ENCODE measurements at regions not wholly inside any gene's neighbourhood (a gene's known extent, or its start where the extent isn't known, plus 50 kb on each side); places are given as distances from the start of the nearest gene placed in this dataset.

- H3K9me3 ChIP-seq, result no peaks in the 10 kb centered on the region
- no peaks in the 10 kb centered on the region for H3K4me1 ChIP-seq
- TF ChIP-seq CTCF (IDR thresholded peaks at IDR 0.05), result no peak
- no peaks in the 10 kb centered on the region for H3K36me3 ChIP-seq
- no peaks in the 10 kb centered on the region for H3K27me3 ChIP-seq
- intact Hi-C loops (cut with DNase I; ENCODE audit: low total_unique reads), result no loop called here
- no peak overlapping the region for H3K27ac ChIP-seq
- no peak for DNase-seq
- no peak overlapping the region for H3K4me3 ChIP-seq
These were observed 161.7 kb upstream of the RAP2B start for GRCh38 chr3:153000325-153000724.

DNA sequence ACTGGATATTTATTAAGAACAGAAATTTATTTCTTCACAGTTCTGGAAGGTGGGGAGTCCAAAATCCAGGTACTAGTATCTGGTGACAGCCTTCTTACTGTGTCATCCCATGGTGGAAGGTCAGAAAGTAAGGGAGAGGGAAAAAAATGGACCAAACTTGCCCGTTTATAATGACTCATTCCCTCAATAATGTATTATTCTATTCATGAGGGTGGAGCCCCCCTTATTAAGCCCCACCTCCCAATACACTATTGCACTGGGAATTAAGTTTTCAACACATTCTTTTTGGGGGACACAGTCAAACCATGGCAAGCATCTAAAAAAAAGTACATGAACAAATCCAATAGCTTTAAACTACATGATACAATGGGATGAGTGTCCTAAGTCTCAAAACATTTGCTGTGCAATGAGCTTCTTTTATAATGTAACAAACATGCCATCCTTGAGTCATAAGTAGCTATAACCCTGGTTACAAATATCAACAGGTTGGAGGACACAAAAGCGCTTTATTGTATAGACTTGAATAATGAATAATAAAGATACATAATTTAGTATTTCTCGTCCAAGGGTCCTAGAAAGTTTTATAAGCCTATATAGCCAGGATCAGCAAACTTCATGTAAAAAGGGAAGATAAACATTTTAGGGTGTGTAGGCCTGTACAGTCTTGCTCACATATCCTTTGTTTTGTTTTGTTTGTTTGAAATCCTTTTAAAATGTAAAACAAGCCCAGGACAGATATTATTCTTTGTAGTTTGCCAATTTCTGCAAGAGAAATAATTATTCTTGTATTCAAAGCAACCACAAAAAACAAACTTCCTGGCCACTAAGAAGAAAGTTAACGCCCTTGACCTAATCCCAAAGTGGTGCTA is 160.6 kb upstream of the RAP2B start:
- Histone ChIP-seq H3K9me3 (no peaks in the 10 kb centered on the region), H3K27me3 (no peaks in the 10 kb centered on the region), H3K36me3 (no peaks in the 10 kb centered on the region), H3K4me3 (no peak overlapping the region), H3K4me1 (no peaks in the 10 kb centered on the region), H3K27ac (no peak overlapping the region)
- no peak for DNase-seq
- intact Hi-C loops (cut with DNase I; ENCODE audit: low total_unique reads), result no loop called here
- no peak for TF ChIP-seq CTCF (IDR thresholded peaks at IDR 0.05)

DNA sequence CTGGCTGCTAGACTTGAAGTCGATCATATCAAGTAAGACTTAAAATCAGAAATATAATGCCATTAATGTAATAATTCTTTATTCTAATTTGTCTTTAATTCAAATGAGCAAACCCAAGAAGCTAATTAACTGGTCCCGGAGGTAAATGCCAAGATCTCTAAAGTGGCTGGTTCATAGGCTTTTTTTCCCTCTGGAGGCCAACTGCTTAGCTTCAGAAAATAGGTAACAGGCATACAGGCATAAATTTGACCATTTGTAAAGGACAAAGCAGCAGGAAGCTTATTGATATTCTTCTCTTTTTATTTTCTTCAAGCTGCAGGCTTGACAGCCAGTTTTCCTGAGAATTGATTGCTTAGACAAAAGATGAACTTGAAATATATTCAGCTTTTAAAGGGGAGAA is 158.6 kb upstream of the RAP2B start:
- H3K4me1 ChIP-seq, result no peaks in the 10 kb centered on the region
- TF ChIP-seq CTCF (IDR thresholded peaks at IDR 0.05), result no peak
- H3K27ac ChIP-seq, result no peak overlapping the region
- DNase-seq, result no peak
- no peak overlapping the region for H3K4me3 ChIP-seq
- intact Hi-C loops (cut with DNase I; ENCODE audit: low total_unique reads), result no loop called here
- H3K27me3 ChIP-seq, result no peaks in the 10 kb centered on the region
- H3K36me3 ChIP-seq, result no peaks in the 10 kb centered on the region
- no peaks in the 10 kb centered on the region for H3K9me3 ChIP-seq

DNA sequence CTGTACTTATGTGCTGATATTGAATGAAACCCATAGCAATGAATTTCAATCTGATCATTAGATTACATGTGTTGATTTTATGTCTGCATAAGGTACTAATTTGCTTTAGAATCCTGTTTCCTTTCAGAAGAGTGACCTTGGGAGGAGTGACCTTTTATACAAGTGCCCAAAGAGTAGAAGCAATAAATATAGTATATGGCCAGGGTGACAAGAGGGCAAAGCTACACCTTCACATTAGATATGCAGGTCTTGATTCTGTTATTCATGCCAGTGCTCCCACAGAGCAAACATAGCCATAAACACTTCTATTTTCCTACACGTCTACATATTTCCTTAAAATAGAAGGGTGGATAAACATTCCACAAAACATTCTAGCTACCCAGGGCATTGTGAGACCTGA is 158.2 kb upstream of the RAP2B start:
- no peaks in the 10 kb centered on the region for H3K9me3 ChIP-seq
- DNase-seq, result no peak
- H3K4me1 ChIP-seq, result no peaks in the 10 kb centered on the region
- H3K36me3 ChIP-seq, result no peaks in the 10 kb centered on the region
- H3K4me3 ChIP-seq, result no peak overlapping the region
- H3K27ac ChIP-seq, result no peak overlapping the region
- intact Hi-C loops (cut with DNase I; ENCODE audit: low total_unique reads), result no loop called here
- no peaks in the 10 kb centered on the region for H3K27me3 ChIP-seq
- no peak for TF ChIP-seq CTCF (IDR thresholded peaks at IDR 0.05)

DNA sequence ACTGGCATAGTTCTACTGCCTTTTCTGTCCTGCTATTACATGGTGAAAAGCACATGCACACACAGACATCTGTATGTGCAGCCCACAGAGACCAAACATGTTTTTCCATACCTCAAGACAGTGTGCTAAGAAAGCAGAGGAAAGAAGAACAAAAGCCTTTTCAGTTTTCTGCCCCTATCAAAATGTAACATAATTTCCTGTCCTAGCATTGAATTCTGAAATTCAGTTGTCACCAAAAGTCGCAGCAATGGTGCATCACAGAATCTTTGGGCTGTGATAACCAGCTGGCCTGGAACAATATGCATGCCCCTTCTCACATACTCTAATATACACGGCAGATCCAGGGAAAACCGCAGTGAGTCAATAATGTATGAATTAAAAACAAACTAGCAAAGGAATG is 153.8 kb upstream of the RAP2B start:
- Histone ChIP-seq H3K36me3 (no peaks in the 10 kb centered on the region), H3K4me1 (no peaks in the 10 kb centered on the region), H3K27ac (no peak overlapping the region), H3K9me3 (no peaks in the 10 kb centered on the region), H3K4me3 (no peak overlapping the region), H3K27me3 (no peaks in the 10 kb centered on the region)
- TF ChIP-seq CTCF (IDR thresholded peaks at IDR 0.05), result no peak
- DNase-seq, result no peak
- intact Hi-C loops (cut with DNase I; ENCODE audit: low total_unique reads), result no loop called here

Measured in tibial artery (tissue), 4 donors.